HCT116 (cell line): ENCODE measurements at regions not wholly inside any gene's neighbourhood (a gene's known extent, or its start where the extent isn't known, plus 50 kb on each side); places are given as distances from the start of the nearest gene placed in this dataset.

Experiments used
- ATAC-seq: fragments of 200-7000 bp; cut with Tn5 transposase; 2 replicates; pipeline ENCODE4 v1.9.1; 2020; ENCODE audit warnings: mild to moderate bottlenecking, moderate library complexity
- BruUV-seq: library from RNA; stranded (reverse); fragments of 400-500 nt; replicated peaks from 2 replicates; lab custom pipeline; 2021; lab: Mats Ljungman, UMichigan
- CTCF ChIA-PET: fragments of 300-600 bp; sonication (Branson Sonifier 250); formaldehyde crosslinking; loops from one replicate; lab custom pipeline; 2021; ENCODE audit warnings: antibody characterized with exemption; lab: Charles Lee
- POLR2A ChIA-PET: fragments of 300-600, 350-600 bp; sonication (Branson Sonifier 250); formaldehyde crosslinking; loops from one replicate; lab custom pipeline; 2021; ENCODE audit warnings: antibody characterized with exemption; lab: Charles Lee
- RAD21 ChIA-PET, 2 experiments: fragments of 300-600 bp; sonication (Branson Sonifier 250); formaldehyde crosslinking; loops; one replicate each; lab custom pipeline; 2023; ENCODE audit warnings: low total read pairs in 2 of 2; ENCODE audit not compliant: uncharacterized antibody in 2 of 2, unreplicated experiment in 2 of 2, low non-redundant PET in 1 of 2; lab: Charles Lee
- DNase-seq: peaks from one replicate; pipeline ENCODE4 v3.0.0-alpha.2; 2010; ENCODE audit warnings: low read depth, low spot score
- H2AFZ ChIP-seq: fragments of 200-600 bp; shearing (Covaris generic), sonication (generic); 2 replicates; pipeline ENCODE4 v1.6.1; 2017; ENCODE audit warnings: low read depth, mixed run types, mixed read lengths, antibody characterized with exemption, low read length; ENCODE audit not compliant: poor library complexity, severe bottlenecking
- H3K27ac ChIP-seq: 2 replicates; pipeline ENCODE4 v1.5.1; 2012; ENCODE audit warnings: low read depth, low read length
- H3K27me3 ChIP-seq: fragments of 200-600 bp; sonication (generic); 2 replicates; pipeline ENCODE4 v1.6.1; 2016; ENCODE audit warnings: mixed run types, low read length, mixed read lengths; ENCODE audit not compliant: insufficient read depth
- H3K36me3 ChIP-seq, 2 experiments: fragments of 200-500 bp in 1 of 2; fragments of 200-600 bp in 1 of 2; sonication (Bioruptor generic) in 1 of 2; sonication (generic) in 1 of 2; 2 replicates each; pipeline versions ENCODE4 v1.5.1 to v1.6.1; 2014 to 2016; ENCODE audit warnings: low read length in 2 of 2, inconsistent platforms in 1 of 2, mixed read lengths in 1 of 2, mixed run types in 1 of 2; ENCODE audit not compliant: insufficient read depth in 2 of 2, control insufficient read depth in 1 of 2
- H3K4me1 ChIP-seq, 2 experiments: fragments of 200-600 bp in 1 of 2; sonication (generic) in 1 of 2; 2 replicates each; pipeline versions ENCODE4 v1.5.1 to v1.6.1; 2012 to 2017; ENCODE audit warnings: low read length in 2 of 2, inconsistent platforms in 1 of 2, mild to moderate bottlenecking in 1 of 2, mixed read lengths in 1 of 2, mixed run types in 1 of 2, moderate library complexity in 1 of 2; ENCODE audit not compliant: insufficient read depth in 2 of 2, control insufficient read depth in 1 of 2
- H3K4me2 ChIP-seq: fragments of 200-600 bp; sonication (generic); 2 replicates; pipeline ENCODE4 v1.6.1; 2017; ENCODE audit warnings: mixed run types, low read length, mixed read lengths
- H3K4me3 ChIP-seq, 2 experiments: fragments of 200-600 bp in 1 of 2; sonication (generic) in 1 of 2; replicated peaks in 1 of 2; 2 replicates each; pipeline ENCODE4 v1.5.1; 2011 to 2016; ENCODE audit warnings: low read length in 2 of 2, control low read depth in 1 of 2, low read depth in 1 of 2, mild to moderate bottlenecking in 1 of 2, mixed read lengths in 1 of 2, mixed run types in 1 of 2
- H3K79me2 ChIP-seq: fragments of 200-600 bp; sonication (generic); 2 replicates; pipeline ENCODE4 v1.6.1; 2017; ENCODE audit warnings: mild to moderate bottlenecking, mixed run types, low read length, moderate library complexity, mixed read lengths; ENCODE audit not compliant: insufficient read depth
- H3K9ac ChIP-seq: fragments of 200-600 bp; sonication (generic); 2 replicates; pipeline ENCODE4 v1.6.1; 2016; ENCODE audit warnings: low read length, mixed read lengths
- H3K9me2 ChIP-seq: fragments of 200-600 bp; sonication (generic), shearing (Covaris generic); 2 replicates; pipeline ENCODE4 v1.6.1; 2017; ENCODE audit warnings: mixed run types, mild to moderate bottlenecking, moderate library complexity; ENCODE audit not compliant: insufficient read depth
- H3K9me3 ChIP-seq, 2 experiments: fragments of 200-500 bp in 1 of 2; fragments of 200-600 bp in 1 of 2; sonication (Bioruptor generic) in 1 of 2; sonication (generic) in 1 of 2; 2 replicates each; pipeline ENCODE4 v1.6.1; 2014 to 2017; ENCODE audit warnings: low read length in 2 of 2, mixed read lengths in 2 of 2, inconsistent platforms in 1 of 2, low read depth in 1 of 2, mild to moderate bottlenecking in 1 of 2, mixed run types in 1 of 2, moderate library complexity in 1 of 2; ENCODE audit not compliant: control insufficient read depth in 1 of 2, insufficient read depth in 1 of 2
- H4K20me1 ChIP-seq: fragments of 200-600 bp; sonication (generic), shearing (Covaris generic); 2 replicates; pipeline ENCODE4 v1.6.1; 2017; ENCODE audit warnings: mixed run types, mild to moderate bottlenecking, moderate library complexity; ENCODE audit not compliant: insufficient read depth
- ATF3 ChIP-seq: IDR thresholded peaks from 2 replicates; pipeline ENCODE4 v1.6.1; 2012
- EGR1 ChIP-seq: IDR thresholded peaks from 2 replicates; pipeline ENCODE4 v1.6.1; 2012; ENCODE audit warnings: low read depth
- ELF1 ChIP-seq: IDR thresholded peaks from 2 replicates; pipeline ENCODE4 v1.6.1; 2012; ENCODE audit warnings: low read depth, borderline replicate concordance
- EZH2 ChIP-seq: fragments of 200-600 bp; sonication (generic); IDR thresholded peaks from 2 replicates; pipeline ENCODE4 v1.6.1; 2017; ENCODE audit warnings: antibody characterized with exemption, mixed run types
- EZH2phosphoT487 ChIP-seq: fragments of 200-600 bp; IDR thresholded peaks from 2 replicates; pipeline ENCODE4 v1.6.1; 2018; ENCODE audit warnings: antibody characterized with exemption, borderline replicate concordance
- MAX ChIP-seq: IDR thresholded peaks from 2 replicates; pipeline ENCODE4 v1.6.1; 2012
- POLR2A ChIP-seq: IDR thresholded peaks from 2 replicates; pipeline ENCODE4 v1.7.0; 2011; ENCODE audit warnings: borderline replicate concordance; ENCODE audit not compliant: insufficient read depth, insufficient read length; ENCODE audit errors: extremely low read depth
- POLR2AphosphoS5 ChIP-seq: IDR thresholded peaks from 2 replicates; pipeline ENCODE4 v1.6.1; 2011; ENCODE audit warnings: mild to moderate bottlenecking, low read depth, low read length, moderate library complexity
- REST ChIP-seq: IDR thresholded peaks from 2 replicates; pipeline ENCODE4 v1.6.1; 2012; ENCODE audit warnings: low read depth
- SIN3A ChIP-seq: IDR thresholded peaks from 2 replicates; pipeline ENCODE4 v1.6.1; 2012; ENCODE audit warnings: low read depth
- SP1 ChIP-seq: IDR thresholded peaks from 2 replicates; pipeline ENCODE4 v1.6.1; 2012; ENCODE audit warnings: low read depth
- TCF7L2 ChIP-seq: IDR thresholded peaks from 2 replicates; pipeline ENCODE4 v1.7.0; 2011; ENCODE audit warnings: borderline replicate concordance, inconsistent platforms; ENCODE audit not compliant: insufficient read depth, insufficient read length; ENCODE audit errors: extremely low read depth
- YY1 ChIP-seq: IDR thresholded peaks from 2 replicates; pipeline ENCODE4 v1.6.1; 2011; ENCODE audit warnings: low read length, low read depth, moderate library complexity, mild to moderate bottlenecking; ENCODE audit not compliant: insufficient replicate concordance; ENCODE audit errors: extremely low read depth
- ZBTB33 ChIP-seq: IDR thresholded peaks from 2 replicates; pipeline ENCODE4 v1.6.1; 2011; ENCODE audit warnings: mild to moderate bottlenecking, low read length, moderate library complexity; ENCODE audit not compliant: insufficient replicate concordance; ENCODE audit errors: extremely low read depth
- ZFX ChIP-seq: fragments of 450-650 bp; IDR thresholded peaks from 2 replicates; pipeline ENCODE4 v1.6.1; 2017
- ZNF274 ChIP-seq: fragments of 200-500 bp; sonication (Bioruptor generic); IDR thresholded peaks from 2 replicates; pipeline ENCODE4 v1.6.1; 2014; ENCODE audit warnings: mild to moderate bottlenecking, low read depth, low read length, inconsistent platforms
- intact Hi-C: fragments of 100-400 bp; cut with micrococcal nuclease; formaldehyde crosslinking; loops from 2 replicates; pipeline ENCODE4 v1.10.0; 2022

- no peak for TF ChIP-seq EGR1
- no peak for TF ChIP-seq POLR2AphosphoS5
- TF ChIP-seq TCF7L2: no peak
- TF ChIP-seq, all 23 proteins: peak for 0
These were observed 127.9 kb upstream of the THSD7B start (continued) for GRCh38 chr2:136637402-136637801.

- ChIA-PET RAD21 (no interaction called here), POLR2A (no interaction called here), CTCF (no interaction called here)
- H4K20me1 ChIP-seq: no peaks in the 10 kb centered on the region
- no peak overlapping the region for H3K4me2 ChIP-seq
- no TSS peak for BruUV-seq
- H2AFZ ChIP-seq: no peak overlapping the region
- ATAC-seq: no peak
- no peak for DNase-seq
- H3K36me3 ChIP-seq: no peaks in the 10 kb centered on the region
- no peak overlapping the region for H3K27ac ChIP-seq
- no peaks in the 10 kb centered on the region for H3K9me2 ChIP-seq
- H3K9ac ChIP-seq: no peak overlapping the region
- no peaks in the 10 kb centered on the region for H3K4me1 ChIP-seq
- H3K4me3 ChIP-seq: no peak overlapping the region
- intact Hi-C loops: no loop called here
- TF ChIP-seq POLR2A (no peak), REST (no peak), ZFX (no peak), POLR2AphosphoS5 (no peak), ZNF274 (no peak), EZH2phosphoT487 (no peak), ZBTB33 (no peak), SIN3A (no peak), EZH2 (no peak), YY1 (no peak), ELF1 (no peak), SP1 (no peak), MAX (no peak), ATF3 (no peak)
- no peaks in the 10 kb centered on the region for H3K79me2 ChIP-seq
- H3K9me3 ChIP-seq: no peaks in the 10 kb centered on the region
- 0 out of 2 replicates have a peak, but pooled peaks cover 8% of the 10 kb centered on the region for H3K27me3 ChIP-seq
These were observed 136.9 kb upstream of the THSD7B start for GRCh38 chr2:136628490-136628889.
